A673 (cell line): ENCODE measurements at regions not wholly inside any gene's neighbourhood (a gene's known extent, or its start where the extent isn't known, plus 50 kb on each side); places are given as distances from the start of the nearest gene placed in this dataset.

ENCODE experiments used
- BruUV-seq: library from RNA; stranded (reverse); fragments of 400-500 nt; replicated peaks from 2 replicates; lab custom pipeline; 2021; lab: Mats Ljungman, UMichigan
- CTCF ChIA-PET: fragments of 300-600 bp; sonication (Branson Sonifier 250); formaldehyde crosslinking; loops from one replicate; lab custom pipeline; 2022; ENCODE audit warnings: antibody characterized with exemption; lab: Charles Lee
- POLR2A ChIA-PET: fragments of 300-600 bp; sonication (Branson Sonifier 250); formaldehyde crosslinking; loops from one replicate; lab custom pipeline; 2022; ENCODE audit warnings: antibody characterized with exemption; ENCODE audit not compliant: low non-redundant PET; lab: Charles Lee
- DNase-seq: peaks from one replicate; pipeline ENCODE4 v3.0.0-alpha.2; 2015; ENCODE audit warnings: low spot score
- H3K27ac ChIP-seq: fragments of 200-600 bp; sonication (generic); 2 replicates; pipeline ENCODE4 v1.5.1; 2016; ENCODE audit warnings: mixed run types, low read depth, mild to moderate bottlenecking, mixed read lengths, antibody characterized with exemption, low read length; ENCODE audit not compliant: poor library complexity, severe bottlenecking
- H3K27me3 ChIP-seq: fragments of 200-600 bp; sonication (generic); replicated peaks from 2 replicates; pipeline ENCODE4 v1.6.1; 2017; ENCODE audit warnings: mixed run types, low read depth, mild to moderate bottlenecking, mixed read lengths, antibody characterized with exemption, low read length; ENCODE audit not compliant: insufficient read depth, poor library complexity
- H3K36me3 ChIP-seq: fragments of 200-600 bp; sonication (generic); 2 replicates; pipeline ENCODE4 v1.6.1; 2016; ENCODE audit warnings: mixed run types, mild to moderate bottlenecking, mixed read lengths, antibody characterized with exemption, low read length; ENCODE audit not compliant: insufficient read depth, poor library complexity, severe bottlenecking
- H3K4me1 ChIP-seq: fragments of 200-600 bp; sonication (generic); 2 replicates; pipeline ENCODE4 v1.6.1; 2017; ENCODE audit warnings: mixed run types, mild to moderate bottlenecking, mixed read lengths, antibody characterized with exemption, low read length; ENCODE audit not compliant: insufficient read depth, poor library complexity, severe bottlenecking
- H3K4me3 ChIP-seq: fragments of 200-600 bp; sonication (generic); 2 replicates; pipeline ENCODE4 v1.5.1; 2016; ENCODE audit warnings: low read depth, mixed run types, mild to moderate bottlenecking, mixed read lengths, low read length; ENCODE audit not compliant: poor library complexity, severe bottlenecking
- H3K9me3 ChIP-seq: fragments of 200-600 bp; sonication (generic); 2 replicates; pipeline ENCODE4 v1.6.1; 2016; ENCODE audit warnings: mixed run types, low read depth, mild to moderate bottlenecking, mixed read lengths, antibody characterized with exemption, low read length; ENCODE audit not compliant: poor library complexity, severe bottlenecking
- EZH2 ChIP-seq: fragments of 200-600 bp; sonication (generic); IDR thresholded peaks from 2 replicates; pipeline ENCODE4 v1.6.1; 2017; ENCODE audit warnings: borderline replicate concordance, low read depth, mild to moderate bottlenecking, mixed read lengths, antibody characterized with exemption, low read length; ENCODE audit not compliant: poor library complexity, severe bottlenecking
- intact Hi-C: fragments of 100-400 bp; cut with micrococcal nuclease; formaldehyde crosslinking; loops from one replicate; pipeline ENCODE4 v1.10.0; 2022; ENCODE audit not compliant: unreplicated experiment
- TF ChIP-seq, protein P1 (sequence below): fragments of 300-800, 200-600 bp; sonication (generic); conservative IDR thresholded peaks from 2 replicates; pipeline ENCODE4 v1.5.1; 2017; ENCODE audit warnings: low read depth, mild to moderate bottlenecking, antibody characterized with exemption, low read length, moderate library complexity, mixed read lengths

DNA sequence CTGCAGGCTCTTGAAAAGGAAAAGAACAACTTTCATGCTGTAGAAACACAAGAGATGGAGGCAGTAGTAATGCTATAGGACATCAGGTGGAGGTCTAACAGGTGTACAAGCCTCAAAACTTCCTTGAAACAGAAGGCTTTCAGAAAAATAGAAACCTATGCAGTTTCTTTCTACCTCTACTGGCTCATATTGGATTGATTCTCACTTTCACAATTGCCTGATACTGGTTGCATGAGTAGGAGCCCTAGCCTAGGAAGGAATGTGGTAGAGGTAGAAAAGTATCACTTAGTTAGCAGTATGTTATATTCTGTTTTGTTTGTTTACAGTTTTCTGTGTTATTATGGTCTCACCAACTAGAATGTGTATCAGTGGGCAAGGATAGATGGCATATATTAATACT lies 175.4 kb upstream of the GORAB start:
- no peak overlapping the region for H3K27ac ChIP-seq
- ChIA-PET POLR2A (no interaction called here), CTCF (no interaction called here)
- no peaks in the 10 kb centered on the region for H3K4me1 ChIP-seq
- intact Hi-C loops = no loop called here
- no peaks in the 10 kb centered on the region for H3K9me3 ChIP-seq
- BruUV-seq = no TSS peak
- TF ChIP-seq, protein P1, sequence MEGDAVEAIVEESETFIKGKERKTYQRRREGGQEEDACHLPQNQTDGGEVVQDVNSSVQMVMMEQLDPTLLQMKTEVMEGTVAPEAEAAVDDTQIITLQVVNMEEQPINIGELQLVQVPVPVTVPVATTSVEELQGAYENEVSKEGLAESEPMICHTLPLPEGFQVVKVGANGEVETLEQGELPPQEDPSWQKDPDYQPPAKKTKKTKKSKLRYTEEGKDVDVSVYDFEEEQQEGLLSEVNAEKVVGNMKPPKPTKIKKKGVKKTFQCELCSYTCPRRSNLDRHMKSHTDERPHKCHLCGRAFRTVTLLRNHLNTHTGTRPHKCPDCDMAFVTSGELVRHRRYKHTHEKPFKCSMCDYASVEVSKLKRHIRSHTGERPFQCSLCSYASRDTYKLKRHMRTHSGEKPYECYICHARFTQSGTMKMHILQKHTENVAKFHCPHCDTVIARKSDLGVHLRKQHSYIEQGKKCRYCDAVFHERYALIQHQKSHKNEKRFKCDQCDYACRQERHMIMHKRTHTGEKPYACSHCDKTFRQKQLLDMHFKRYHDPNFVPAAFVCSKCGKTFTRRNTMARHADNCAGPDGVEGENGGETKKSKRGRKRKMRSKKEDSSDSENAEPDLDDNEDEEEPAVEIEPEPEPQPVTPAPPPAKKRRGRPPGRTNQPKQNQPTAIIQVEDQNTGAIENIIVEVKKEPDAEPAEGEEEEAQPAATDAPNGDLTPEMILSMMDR = no peak
- no peak for TF ChIP-seq EZH2
- H3K4me3 ChIP-seq = no peak overlapping the region
- no peaks in the 10 kb centered on the region for H3K36me3 ChIP-seq
- no peaks in the 10 kb centered on the region for H3K27me3 ChIP-seq
- no peak for DNase-seq

DNA sequence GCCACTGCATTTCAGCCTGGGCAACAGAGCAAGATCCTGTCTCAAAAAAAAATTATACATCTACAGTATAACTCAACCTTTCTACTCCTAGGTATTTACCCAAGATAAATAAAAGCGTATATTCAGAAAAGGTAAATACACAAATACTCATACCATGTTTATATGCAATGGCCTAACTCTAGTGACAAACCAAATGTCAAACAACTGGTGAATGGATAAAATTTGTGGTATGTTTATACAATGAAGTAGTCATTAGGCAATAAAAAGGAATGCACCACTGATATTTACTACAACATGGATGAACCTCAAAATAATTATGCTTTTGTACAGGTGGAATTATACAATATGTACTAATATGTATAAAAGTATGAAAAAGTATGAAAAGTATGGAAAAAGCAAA lies 174.2 kb upstream of the GORAB start:
- ChIA-PET POLR2A (no interaction called here), CTCF (no interaction called here)
- no peaks in the 10 kb centered on the region for H3K9me3 ChIP-seq
- no peak for TF ChIP-seq EZH2
- TF ChIP-seq, protein P1 = no peak
- H3K36me3 ChIP-seq = no peaks in the 10 kb centered on the region
- intact Hi-C loops = no loop called here
- H3K27me3 ChIP-seq = no peaks in the 10 kb centered on the region
- BruUV-seq = no TSS peak
- no peak for DNase-seq
- no peak overlapping the region for H3K4me3 ChIP-seq
- no peak overlapping the region for H3K27ac ChIP-seq
- H3K4me1 ChIP-seq = no peaks in the 10 kb centered on the region

DNA sequence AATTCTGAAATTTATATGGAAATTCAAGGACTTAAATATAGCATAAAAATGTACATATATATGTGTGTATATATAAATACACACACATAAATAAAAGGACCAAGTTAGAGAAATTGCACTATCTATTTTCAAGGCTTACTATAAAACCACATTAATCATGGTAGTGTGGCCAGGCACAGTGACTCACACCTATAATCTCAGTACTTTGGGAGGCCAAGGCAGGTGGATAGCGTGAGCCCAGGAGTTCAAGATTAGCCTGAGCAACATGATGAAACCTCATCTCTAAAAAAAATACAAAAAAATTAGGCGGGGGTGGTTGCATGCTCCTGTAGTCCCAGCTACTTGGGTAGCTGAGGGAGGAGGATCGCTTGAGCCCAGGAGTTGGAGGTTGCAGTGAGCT lies 171.4 kb upstream of the GORAB start:
- no peak for TF ChIP-seq EZH2
- TF ChIP-seq, protein P1 = no peak
- H3K9me3 ChIP-seq = no peaks in the 10 kb centered on the region
- POLR2A ChIA-PET = no interaction called here
- CTCF ChIA-PET = no interaction called here
- H3K27me3 ChIP-seq = no peaks in the 10 kb centered on the region
- DNase-seq = no peak
- no peaks in the 10 kb centered on the region for H3K4me1 ChIP-seq
- H3K27ac ChIP-seq = no peak overlapping the region
- H3K4me3 ChIP-seq = no peak overlapping the region
- intact Hi-C loops = no loop called here
- no peaks in the 10 kb centered on the region for H3K36me3 ChIP-seq
- no TSS peak for BruUV-seq
